Activated naive CD8-positive, alpha-beta T cell (primary cell): ENCODE measurements at regions not wholly inside any gene's neighbourhood (a gene's known extent, or its start where the extent isn't known, plus 50 kb on each side); places are given as distances from the start of the nearest gene placed in this dataset.

ENCODE experiments used
- H3K27ac Mint-ChIP-seq: one replicate; pipeline ENCODE4 v1.8.0; 2021; ENCODE audit warnings: mixed read lengths
- H3K27me3 Mint-ChIP-seq: one replicate; pipeline ENCODE4 v1.8.0; 2021; ENCODE audit warnings: mixed read lengths
- H3K36me3 Mint-ChIP-seq: one replicate; pipeline ENCODE4 v1.8.0; 2021; ENCODE audit warnings: mixed read lengths
- H3K4me1 Mint-ChIP-seq: one replicate; pipeline ENCODE4 v1.8.0; 2021; ENCODE audit warnings: low read depth, mixed read lengths
- H3K4me3 Mint-ChIP-seq: one replicate; pipeline ENCODE4 v1.8.0; 2021; ENCODE audit warnings: mild to moderate bottlenecking, mixed read lengths
- H3K9me3 Mint-ChIP-seq: one replicate; pipeline ENCODE4 v1.8.0; 2021; ENCODE audit warnings: low read depth, mixed read lengths

DNA sequence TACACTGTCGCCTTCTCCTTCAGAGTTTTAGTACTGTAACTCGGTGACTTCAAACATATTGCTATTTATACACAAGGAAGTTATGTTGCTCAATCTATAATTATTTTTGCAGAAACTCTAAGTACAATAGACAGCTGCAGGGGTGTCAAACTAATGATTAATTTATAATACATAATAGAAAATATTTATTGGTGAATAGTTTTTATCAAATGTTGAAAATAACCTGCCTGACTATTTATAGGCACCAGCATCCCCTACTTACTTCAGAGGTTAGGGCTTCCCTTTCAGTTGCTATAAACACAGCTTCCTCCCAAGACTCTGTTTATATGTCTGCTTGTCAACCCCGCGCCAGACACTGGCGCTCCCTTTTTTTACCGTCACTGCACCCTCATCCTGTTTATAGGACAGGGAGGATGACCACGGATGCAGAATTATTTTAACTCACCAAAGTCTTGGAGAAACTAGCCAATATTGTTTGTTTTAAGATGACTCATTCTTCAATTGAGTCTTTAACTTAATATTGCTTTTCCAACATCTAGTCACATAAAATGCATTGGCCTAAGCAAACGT is 225.0 kb downstream of the ALDH8A1 start:
- Mint-ChIP-seq H3K27me3 (peaks cover 2% of the 10 kb centered on the region), H3K4me1 (no peaks in the 10 kb centered on the region), H3K36me3 (no peaks in the 10 kb centered on the region), H3K9me3 (no peaks in the 10 kb centered on the region), H3K4me3 (no peak overlapping the region), H3K27ac (no peak overlapping the region)

DNA sequence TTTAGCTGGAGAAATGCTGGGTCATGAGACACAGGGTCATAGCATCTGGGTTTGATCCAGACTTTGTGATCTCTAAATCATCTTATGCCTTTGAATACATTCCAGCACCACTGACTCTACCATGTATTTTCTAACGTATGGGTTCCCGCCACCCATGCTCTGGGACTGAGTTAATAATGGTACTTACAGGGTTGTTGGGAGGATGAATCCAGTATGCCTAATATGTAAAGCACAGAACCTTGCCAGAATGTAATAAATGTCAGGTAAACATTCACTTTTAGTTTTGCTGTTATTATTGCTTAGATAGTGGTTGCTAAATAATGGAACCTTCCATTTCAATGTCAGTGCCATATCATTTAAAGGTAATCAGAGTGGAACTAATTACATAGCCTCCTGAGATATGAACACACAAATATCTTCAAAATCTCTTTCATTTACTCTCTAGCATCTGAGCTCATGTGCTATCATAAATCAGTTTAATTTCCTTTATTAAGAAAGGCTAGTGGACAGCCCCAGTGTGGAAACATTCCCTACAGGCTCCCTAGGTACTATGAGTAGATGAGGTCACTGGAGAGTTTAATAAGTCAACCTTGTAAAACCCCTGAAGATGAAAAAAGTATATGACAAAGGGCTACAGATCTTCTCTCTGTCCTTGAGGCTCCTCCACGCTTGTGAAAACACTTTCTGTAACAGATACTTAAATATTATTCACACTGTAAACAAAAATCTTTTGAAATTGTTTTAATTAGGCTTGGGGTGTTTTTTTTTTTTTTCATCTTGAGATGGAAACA is 226.6 kb downstream of the ALDH8A1 start:
- Mint-ChIP-seq H3K36me3 (no peaks in the 10 kb centered on the region), H3K9me3 (no peaks in the 10 kb centered on the region), H3K27ac (no peak overlapping the region), H3K27me3 (peaks cover 2% of the 10 kb centered on the region), H3K4me3 (no peak overlapping the region), H3K4me1 (no peaks in the 10 kb centered on the region)

DNA sequence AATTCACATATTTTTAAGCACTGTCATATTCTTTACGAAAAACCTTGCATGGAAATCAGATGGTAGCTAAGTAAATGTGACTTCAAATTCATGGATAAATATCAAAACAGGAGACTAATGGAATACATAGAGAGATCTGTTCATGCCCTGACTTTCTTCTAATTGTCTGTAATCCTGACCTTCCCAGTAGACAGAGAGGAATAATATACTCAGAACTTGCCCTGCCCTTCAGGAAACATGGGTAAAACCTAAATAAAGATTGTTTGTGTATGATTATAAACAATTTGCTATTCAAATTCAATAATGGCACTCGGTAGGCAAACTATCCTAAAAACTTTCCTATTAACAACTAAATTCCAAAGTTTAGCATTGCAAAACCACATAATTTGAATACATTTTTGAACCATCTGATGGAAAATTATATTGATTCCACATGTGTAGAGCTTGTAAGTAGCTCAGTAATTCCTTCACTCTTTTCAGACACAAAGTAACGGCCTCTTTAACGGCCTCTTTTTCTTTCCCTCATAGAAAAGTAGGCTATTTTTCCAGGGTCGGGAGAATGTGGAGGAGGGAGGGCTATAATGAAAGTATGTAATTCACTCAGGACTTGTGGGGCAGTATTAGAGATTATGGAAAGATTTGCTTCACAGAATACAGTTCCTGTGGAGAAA is 227.6 kb downstream of the ALDH8A1 start:
- H3K36me3 Mint-ChIP-seq: no peaks in the 10 kb centered on the region
- no peak overlapping the region for H3K27ac Mint-ChIP-seq
- H3K9me3 Mint-ChIP-seq: no peaks in the 10 kb centered on the region
- peaks cover 2% of the 10 kb centered on the region for H3K27me3 Mint-ChIP-seq
- no peaks in the 10 kb centered on the region for H3K4me1 Mint-ChIP-seq
- no peak overlapping the region for H3K4me3 Mint-ChIP-seq

DNA sequence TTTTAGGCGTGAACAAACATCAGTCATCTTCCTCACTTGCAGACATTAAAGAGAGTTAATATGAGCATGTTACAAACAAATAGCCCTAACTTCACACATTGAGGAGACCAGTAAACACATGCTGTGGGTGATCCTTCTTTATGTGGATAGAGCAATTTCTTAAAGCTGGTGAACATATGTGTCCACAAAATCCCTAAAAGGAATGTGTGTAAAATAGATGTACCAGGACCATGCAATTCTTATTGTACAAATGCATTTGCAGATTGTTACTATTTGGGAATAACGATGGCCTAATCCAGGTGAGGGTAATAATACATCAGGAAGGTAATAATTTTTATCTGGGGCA is 228.9 kb downstream of the ALDH8A1 start:
- H3K27me3 Mint-ChIP-seq: no peaks in the 10 kb centered on the region
- no peak overlapping the region for H3K27ac Mint-ChIP-seq
- H3K36me3 Mint-ChIP-seq: no peaks in the 10 kb centered on the region
- no peaks in the 10 kb centered on the region for H3K4me1 Mint-ChIP-seq
- H3K9me3 Mint-ChIP-seq: no peaks in the 10 kb centered on the region
- no peak overlapping the region for H3K4me3 Mint-ChIP-seq

DNA sequence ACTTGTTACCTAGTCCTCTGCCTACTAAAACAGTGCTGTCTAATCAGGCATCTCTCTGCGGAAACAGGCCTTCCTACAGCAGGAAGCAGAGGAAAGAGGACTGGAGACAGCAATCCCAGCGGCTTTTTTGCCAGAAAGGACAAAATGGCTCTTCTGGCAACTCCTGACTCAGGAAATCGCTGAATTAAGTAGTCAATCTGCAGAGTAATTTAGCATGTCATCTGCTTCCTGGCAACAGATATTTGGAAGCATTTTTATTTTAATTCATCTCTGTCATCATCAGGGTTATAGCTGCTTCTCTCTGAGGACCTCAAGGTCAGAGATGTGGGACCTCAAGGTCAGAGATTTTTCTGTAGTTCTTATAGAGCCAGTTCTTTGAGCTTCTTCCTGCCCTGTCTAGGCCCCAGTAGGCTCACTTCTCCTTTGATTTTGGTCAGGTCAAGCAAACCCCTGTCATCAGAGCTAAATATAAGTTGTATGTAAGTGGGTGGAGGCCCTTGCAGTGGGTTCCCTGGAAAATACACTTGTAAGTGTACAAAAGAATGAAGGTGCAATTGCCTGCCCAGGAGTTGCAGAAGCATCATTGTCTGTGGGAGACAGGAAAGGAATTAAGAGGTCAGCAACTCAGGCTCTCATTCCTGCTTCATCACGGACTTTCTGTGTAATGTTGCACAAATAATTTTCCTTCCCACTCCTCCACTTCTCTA is 229.4 kb downstream of the ALDH8A1 start:
- Mint-ChIP-seq H3K36me3 (peaks cover 3% of the 10 kb centered on the region), H3K4me3 (no peak overlapping the region), H3K9me3 (no peaks in the 10 kb centered on the region), H3K27ac (no peak overlapping the region), H3K4me1 (no peaks in the 10 kb centered on the region), H3K27me3 (no peaks in the 10 kb centered on the region)

DNA sequence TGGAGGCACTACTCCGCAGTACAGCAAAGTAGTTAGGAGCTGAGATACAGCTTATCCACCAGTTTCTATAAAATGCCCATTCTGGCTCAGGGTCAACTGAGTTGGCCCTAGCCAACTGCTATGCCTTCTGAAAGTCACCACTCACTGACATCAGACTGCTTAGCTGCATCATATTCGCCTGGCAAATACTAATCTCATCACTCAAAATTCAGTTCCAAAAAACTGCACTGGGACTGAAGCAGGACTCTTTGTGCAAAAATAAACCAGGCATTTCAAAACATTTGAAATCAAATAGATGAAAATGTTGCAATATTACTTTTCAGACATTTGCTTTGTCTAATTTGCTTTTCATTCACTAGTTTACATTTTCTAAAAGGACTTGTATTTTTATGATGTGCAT is 230.0 kb downstream of the ALDH8A1 start:
- Mint-ChIP-seq H3K9me3 (no peaks in the 10 kb centered on the region), H3K4me1 (no peaks in the 10 kb centered on the region), H3K4me3 (no peak overlapping the region), H3K27ac (no peak overlapping the region), H3K27me3 (no peaks in the 10 kb centered on the region), H3K36me3 (peaks cover 3% of the 10 kb centered on the region)

DNA sequence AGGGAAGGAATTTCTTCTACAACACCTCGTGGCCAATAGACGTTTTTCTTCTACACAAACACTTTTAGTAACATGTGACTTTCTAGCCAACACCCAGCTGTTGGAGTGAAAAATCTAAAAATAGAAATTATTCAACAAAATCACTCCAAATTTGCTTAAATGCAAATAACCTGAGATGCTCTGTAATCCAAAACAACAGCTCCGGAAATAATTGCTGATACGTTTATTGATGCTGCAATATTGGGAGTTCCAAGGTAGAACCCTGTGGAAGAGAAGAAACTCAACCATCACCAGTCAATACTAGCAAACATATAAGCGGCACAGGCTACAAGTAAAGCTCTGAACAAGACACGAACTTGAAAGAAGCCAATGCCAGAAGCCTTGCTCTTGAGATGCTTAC is 230.6 kb downstream of the ALDH8A1 start:
- H3K4me3 Mint-ChIP-seq: no peak overlapping the region
- peaks cover 3% of the 10 kb centered on the region for H3K36me3 Mint-ChIP-seq
- peaks cover 3% of the 10 kb centered on the region for H3K4me1 Mint-ChIP-seq
- H3K27ac Mint-ChIP-seq: no peak overlapping the region
- peaks cover under 1% of the 10 kb centered on the region for H3K27me3 Mint-ChIP-seq
- no peaks in the 10 kb centered on the region for H3K9me3 Mint-ChIP-seq

DNA sequence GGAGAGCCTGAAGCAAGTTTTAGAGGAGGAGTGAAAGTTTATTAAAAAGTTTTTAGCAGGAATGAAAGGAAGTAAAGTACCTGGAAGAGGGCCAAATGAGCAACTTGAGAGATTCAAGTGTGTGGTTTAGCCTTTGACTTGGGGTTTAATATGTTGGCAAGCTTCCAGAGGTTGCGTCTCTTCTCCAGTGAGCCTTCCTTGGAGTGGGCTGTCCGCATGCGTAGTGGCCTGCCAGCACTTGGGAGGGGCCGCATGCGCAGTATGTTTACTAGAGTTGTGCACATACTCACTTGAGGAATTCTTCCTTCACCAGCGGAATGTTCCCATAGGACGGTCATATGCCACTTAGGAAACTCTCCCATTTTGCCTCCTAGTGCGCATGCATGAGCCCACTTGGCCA is 235.2 kb downstream of the ALDH8A1 start:
- H3K4me1 Mint-ChIP-seq: peaks cover 4% of the 10 kb centered on the region
- H3K27ac Mint-ChIP-seq: no peak overlapping the region
- no peak overlapping the region for H3K4me3 Mint-ChIP-seq
- no peaks in the 10 kb centered on the region for H3K9me3 Mint-ChIP-seq
- peaks cover 2% of the 10 kb centered on the region for H3K27me3 Mint-ChIP-seq
- peaks cover 3% of the 10 kb centered on the region for H3K36me3 Mint-ChIP-seq

DNA sequence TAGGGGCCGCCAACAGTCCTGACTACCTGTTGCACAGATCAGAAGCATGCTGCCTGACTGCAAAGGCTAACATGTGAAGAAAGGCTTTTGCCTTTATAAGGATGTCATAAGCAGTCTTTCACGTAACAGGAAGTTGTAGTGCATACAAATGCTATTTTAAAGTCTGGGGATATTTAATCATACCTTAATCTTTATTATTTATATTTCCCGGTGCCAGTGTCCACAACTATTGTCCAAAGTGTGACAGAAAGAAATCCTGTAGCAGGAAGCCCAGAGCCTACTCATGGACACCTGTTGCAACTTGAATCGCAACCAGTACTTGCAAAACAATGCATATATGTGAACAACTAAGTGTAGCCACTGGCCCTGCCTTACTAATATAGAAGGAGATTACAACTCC is 235.8 kb downstream of the ALDH8A1 start:
- Mint-ChIP-seq H3K4me3 (no peak overlapping the region), H3K27ac (no peak overlapping the region), H3K4me1 (peaks cover 4% of the 10 kb centered on the region), H3K9me3 (no peaks in the 10 kb centered on the region), H3K27me3 (peaks cover 2% of the 10 kb centered on the region), H3K36me3 (peaks cover 3% of the 10 kb centered on the region)

DNA sequence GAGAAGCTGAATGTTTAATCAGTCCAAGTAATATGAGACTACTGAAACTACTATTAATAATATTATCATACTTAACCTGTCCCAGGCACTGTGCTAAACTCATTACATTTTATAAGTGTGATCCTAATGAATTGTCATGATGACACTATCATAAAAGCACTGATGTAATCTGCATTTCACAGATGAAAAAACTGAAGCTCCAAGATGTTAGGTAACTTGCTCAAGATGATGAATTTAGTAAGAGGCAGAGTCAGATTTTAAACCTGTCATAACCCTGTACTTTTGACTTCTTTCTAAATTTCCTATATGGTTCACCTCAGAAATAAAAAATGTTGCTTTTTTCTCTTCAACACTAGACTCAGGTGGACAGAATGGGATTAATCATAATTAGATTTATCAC is 237.6 kb downstream of the ALDH8A1 start:
- no peak overlapping the region for H3K27ac Mint-ChIP-seq
- H3K4me3 Mint-ChIP-seq: no peak overlapping the region
- peaks cover 3% of the 10 kb centered on the region for H3K36me3 Mint-ChIP-seq
- peaks cover 4% of the 10 kb centered on the region for H3K4me1 Mint-ChIP-seq
- H3K9me3 Mint-ChIP-seq: no peaks in the 10 kb centered on the region
- peaks cover 2% of the 10 kb centered on the region for H3K27me3 Mint-ChIP-seq

DNA sequence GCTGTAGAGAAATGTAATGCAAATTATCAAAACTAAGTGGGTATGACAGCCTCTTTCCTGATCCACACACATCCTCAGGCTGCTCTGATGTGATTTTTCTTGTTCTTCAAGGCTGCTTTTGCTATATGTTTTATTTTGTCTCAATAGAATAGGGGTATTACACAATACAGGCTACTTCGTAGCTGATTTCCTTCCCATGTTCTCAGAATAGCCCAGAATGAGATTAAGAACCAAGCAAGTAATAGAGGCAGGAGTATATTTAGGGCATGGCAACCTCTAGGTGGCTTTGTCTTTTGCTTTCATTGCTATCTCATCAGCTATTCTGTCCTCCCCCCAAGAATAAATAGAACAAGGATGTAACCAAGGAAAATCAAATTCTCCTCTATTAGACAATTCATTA is 241.8 kb downstream of the ALDH8A1 start:
- H3K27me3 Mint-ChIP-seq: peaks cover 6% of the 10 kb centered on the region
- H3K9me3 Mint-ChIP-seq: no peaks in the 10 kb centered on the region
- no peak overlapping the region for H3K4me3 Mint-ChIP-seq
- no peaks in the 10 kb centered on the region for H3K36me3 Mint-ChIP-seq
- no peak overlapping the region for H3K27ac Mint-ChIP-seq
- no peaks in the 10 kb centered on the region for H3K4me1 Mint-ChIP-seq

DNA sequence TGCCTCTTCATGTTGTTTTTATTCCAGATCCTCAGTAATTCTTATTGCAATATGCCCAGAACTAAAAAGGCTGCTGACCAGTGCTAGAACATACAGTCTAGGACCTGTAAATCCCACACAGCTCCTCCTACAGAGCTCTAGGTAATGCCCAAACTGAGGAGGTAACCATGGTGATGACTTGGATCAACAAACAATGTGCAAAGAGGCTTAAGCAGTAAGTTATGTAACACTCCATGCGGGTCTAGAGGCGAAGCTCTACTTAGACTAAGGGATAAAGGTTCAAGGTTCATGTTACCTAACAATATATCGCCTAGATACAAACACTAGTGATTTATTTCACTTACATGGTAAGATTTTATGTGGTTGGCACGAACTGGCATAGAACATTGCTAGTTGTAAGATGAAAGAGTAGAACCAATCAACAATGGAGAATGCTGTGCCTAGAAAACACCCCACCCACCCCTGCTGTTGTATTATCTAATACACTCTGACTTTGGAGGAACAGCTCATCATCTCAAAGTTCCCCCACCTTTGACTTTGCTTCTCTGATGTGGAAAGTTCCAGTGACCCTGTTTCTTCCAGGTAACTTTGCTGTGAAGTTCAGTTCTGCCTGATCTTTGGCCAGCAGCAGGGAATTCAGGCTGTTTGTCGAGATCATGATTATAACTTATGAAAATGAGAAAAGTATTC is 242.4 kb downstream of the ALDH8A1 start:
- peaks cover 6% of the 10 kb centered on the region for H3K27me3 Mint-ChIP-seq
- no peak overlapping the region for H3K27ac Mint-ChIP-seq
- no peaks in the 10 kb centered on the region for H3K36me3 Mint-ChIP-seq
- no peak overlapping the region for H3K4me3 Mint-ChIP-seq
- H3K9me3 Mint-ChIP-seq: no peaks in the 10 kb centered on the region
- H3K4me1 Mint-ChIP-seq: no peaks in the 10 kb centered on the region

DNA sequence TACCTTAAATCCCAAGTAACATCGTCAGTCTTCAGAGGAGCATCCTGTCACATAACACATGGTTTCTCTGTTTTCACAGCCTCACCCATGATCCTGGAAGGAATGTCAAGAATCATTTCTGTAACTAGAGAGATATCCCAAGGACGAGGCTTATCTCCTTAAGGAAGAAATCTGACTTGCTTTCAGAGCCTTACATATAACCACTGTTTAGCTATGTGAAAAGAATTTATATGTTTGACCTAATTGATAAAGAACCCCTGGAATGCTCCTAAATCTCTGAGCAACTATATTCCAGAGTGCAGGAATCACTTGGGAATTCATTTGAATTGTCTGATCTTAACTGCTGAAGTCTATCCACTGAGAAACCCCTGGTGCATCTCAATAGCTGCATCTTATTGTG is 243.1 kb downstream of the ALDH8A1 start:
- H3K4me1 Mint-ChIP-seq: no peaks in the 10 kb centered on the region
- no peaks in the 10 kb centered on the region for H3K9me3 Mint-ChIP-seq
- no peak overlapping the region for H3K4me3 Mint-ChIP-seq
- no peaks in the 10 kb centered on the region for H3K36me3 Mint-ChIP-seq
- H3K27ac Mint-ChIP-seq: no peak overlapping the region
- H3K27me3 Mint-ChIP-seq: peaks cover 6% of the 10 kb centered on the region

DNA sequence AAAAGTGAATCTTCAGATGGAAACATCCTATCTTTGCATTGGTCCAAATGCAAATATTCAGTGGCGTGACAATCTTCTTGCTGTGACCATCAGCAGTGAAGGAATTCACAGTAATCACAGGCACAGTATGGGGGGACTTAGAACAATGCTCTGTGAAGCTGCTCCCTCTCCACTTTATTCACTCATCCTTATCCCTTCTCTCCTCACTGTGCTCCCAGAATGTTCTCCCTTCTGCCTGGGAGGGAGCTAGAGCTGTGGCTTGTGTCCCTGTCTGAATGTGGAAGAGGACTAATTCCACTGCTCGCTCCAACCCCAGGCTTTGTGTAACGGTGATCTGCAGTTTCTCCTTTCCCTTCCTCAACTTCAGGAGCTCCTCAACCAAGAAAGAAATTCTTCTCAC is 243.7 kb downstream of the ALDH8A1 start:
- no peak overlapping the region for H3K4me3 Mint-ChIP-seq
- H3K4me1 Mint-ChIP-seq: no peaks in the 10 kb centered on the region
- H3K27me3 Mint-ChIP-seq: peaks cover 6% of the 10 kb centered on the region
- no peaks in the 10 kb centered on the region for H3K9me3 Mint-ChIP-seq
- no peak overlapping the region for H3K27ac Mint-ChIP-seq
- no peaks in the 10 kb centered on the region for H3K36me3 Mint-ChIP-seq

DNA sequence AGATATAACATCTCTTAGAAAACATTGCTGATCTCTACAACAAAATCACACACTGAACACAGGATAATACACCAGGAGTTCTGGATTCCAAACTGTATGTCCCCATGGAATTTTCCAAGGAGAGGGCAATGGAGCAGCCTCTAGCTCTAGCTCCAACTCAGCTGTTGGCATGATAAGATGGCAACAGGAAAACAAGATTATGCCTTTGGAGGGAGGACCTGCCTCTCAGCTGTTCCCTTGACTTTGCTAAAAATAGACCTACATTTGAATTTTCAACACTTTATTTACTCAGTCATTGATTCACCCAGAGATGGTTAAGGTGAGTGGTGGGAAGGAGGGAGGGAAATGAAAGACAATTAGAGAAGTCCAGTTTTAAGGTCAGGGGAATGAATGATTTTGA is 246.7 kb downstream of the ALDH8A1 start:
- no peak overlapping the region for H3K4me3 Mint-ChIP-seq
- no peaks in the 10 kb centered on the region for H3K4me1 Mint-ChIP-seq
- no peaks in the 10 kb centered on the region for H3K36me3 Mint-ChIP-seq
- H3K27me3 Mint-ChIP-seq: peaks cover 6% of the 10 kb centered on the region
- no peak overlapping the region for H3K27ac Mint-ChIP-seq
- no peaks in the 10 kb centered on the region for H3K9me3 Mint-ChIP-seq
